Neuronal stem cell (in vitro differentiated cells): ENCODE measurements at regions not wholly inside any gene's neighbourhood (a gene's known extent, or its start where the extent isn't known, plus 50 kb on each side); places are given as distances from the start of the nearest gene placed in this dataset.

ENCODE experiments used
- DNase-seq: peaks from one replicate; pipeline ENCODE4 v3.0.0-alpha.2; 2013; ENCODE audit warnings: low spot score
- H2AFZ ChIP-seq: one replicate; pipeline ENCODE4 v1.6.1; 2013; ENCODE audit warnings: mild to moderate bottlenecking, low read length, inconsistent platforms
- H2AK5ac ChIP-seq: 2 replicates; pipeline ENCODE4 v1.6.1; 2013; ENCODE audit warnings: low read depth, mild to moderate bottlenecking, inconsistent platforms, low read length, moderate library complexity, mixed read lengths
- H2BK120ac ChIP-seq: 2 replicates; pipeline ENCODE4 v1.6.1; 2013; ENCODE audit warnings: low read depth, mild to moderate bottlenecking, inconsistent platforms, low read length, moderate library complexity, mixed read lengths
- H2BK12ac ChIP-seq: one replicate; pipeline ENCODE4 v1.6.1; 2013; ENCODE audit warnings: low read length, inconsistent platforms
- H2BK15ac ChIP-seq: 2 replicates; pipeline ENCODE4 v1.6.1; 2013; ENCODE audit warnings: mild to moderate bottlenecking, low read length, inconsistent platforms, mixed read lengths
- H2BK5ac ChIP-seq: one replicate; pipeline ENCODE4 v1.6.1; 2013; ENCODE audit warnings: inconsistent platforms, mild to moderate bottlenecking, low read length, moderate library complexity
- H3K14ac ChIP-seq: one replicate; pipeline ENCODE4 v1.6.1; 2013; ENCODE audit warnings: low read length, inconsistent platforms
- H3K18ac ChIP-seq: 2 replicates; pipeline ENCODE4 v1.6.1; 2013; ENCODE audit warnings: low read length, inconsistent platforms
- H3K23ac ChIP-seq: 2 replicates; pipeline ENCODE4 v1.6.1; 2013; ENCODE audit warnings: low read depth, mild to moderate bottlenecking, mixed read lengths, low read length, inconsistent platforms; ENCODE audit not compliant: poor library complexity
- H3K27ac ChIP-seq: replicated peaks from 3 replicates; pipeline ENCODE4 v1.5.1; 2013; ENCODE audit warnings: low read length, inconsistent platforms
- H3K27me3 ChIP-seq, 3 experiments: 2 replicates each; pipeline ENCODE4 v1.6.1; 2013; ENCODE audit warnings: low read length in 3 of 3, mild to moderate bottlenecking in 2 of 3, inconsistent platforms in 1 of 3, low read depth in 1 of 3, mixed read lengths in 1 of 3, moderate library complexity in 1 of 3; ENCODE audit not compliant: control insufficient read depth in 3 of 3, insufficient read depth in 3 of 3
- H3K36me3 ChIP-seq, 2 donors: replicated peaks in 1 of 2; 2 replicates each; pipeline ENCODE4 v1.6.1; 2013; ENCODE audit warnings: low read length in 2 of 2; ENCODE audit not compliant: control insufficient read depth in 2 of 2, insufficient read depth in 2 of 2
- H3K4ac ChIP-seq: 2 replicates; pipeline ENCODE4 v1.6.1; 2013; ENCODE audit warnings: inconsistent platforms, mild to moderate bottlenecking, low read length, moderate library complexity
- H3K4me1 ChIP-seq, 2 donors: 1 replicate in 1 of 2; 2 replicates in 1 of 2; pipeline ENCODE4 v1.6.1; 2013; ENCODE audit warnings: low read length in 2 of 2, low read depth in 1 of 2; ENCODE audit not compliant: control insufficient read depth in 2 of 2, insufficient read depth in 1 of 2
- H3K4me2 ChIP-seq: one replicate; pipeline ENCODE4 v1.6.1; 2013; ENCODE audit warnings: mild to moderate bottlenecking, low read length, inconsistent platforms; ENCODE audit not compliant: insufficient read depth, poor library complexity, severe bottlenecking
- H3K4me3 ChIP-seq, 2 donors: 2 replicates each; pipeline ENCODE4 v1.5.1; 2013; ENCODE audit warnings: low read length in 2 of 2, mild to moderate bottlenecking in 2 of 2, inconsistent platforms in 1 of 2, moderate library complexity in 1 of 2
- H3K79me1 ChIP-seq: one replicate; pipeline ENCODE4 v1.6.1; 2013; ENCODE audit warnings: low read depth, mild to moderate bottlenecking, inconsistent platforms, low read length, moderate library complexity
- H3K9ac ChIP-seq: one replicate; pipeline ENCODE4 v1.6.1; 2013; ENCODE audit warnings: mild to moderate bottlenecking, low read depth, low read length, inconsistent platforms; ENCODE audit not compliant: poor library complexity
- H3K9me3 ChIP-seq, 2 donors: replicated peaks in 1 of 2; 2 replicates each; pipeline versions ENCODE3 to v1.6.1; 2013; ENCODE audit warnings: low read length in 2 of 2, mild to moderate bottlenecking in 2 of 2, inconsistent platforms in 1 of 2, low read depth in 1 of 2, mixed read lengths in 1 of 2, moderate library complexity in 1 of 2; ENCODE audit not compliant: control insufficient read depth in 2 of 2, insufficient read depth in 1 of 2
- H4K8ac ChIP-seq: one replicate; pipeline ENCODE4 v1.6.1; 2013; ENCODE audit warnings: low read depth, mild to moderate bottlenecking, inconsistent platforms, low read length, moderate library complexity
- H4K91ac ChIP-seq: one replicate; pipeline ENCODE4 v1.6.1; 2013; ENCODE audit warnings: low read length, low read depth, mild to moderate bottlenecking, inconsistent platforms; ENCODE audit not compliant: poor library complexity
- WGBS, 2 donors: extraction: QIAGEN DNeasy Blood & Tissue Kit; methylation state at CpG; one replicate each; pipeline ENCODE4 v1.1.7; 2013; ENCODE audit warnings: missing lambda C conversion rate in 2 of 2, mixed read lengths in 1 of 2; ENCODE audit not compliant: insufficient read length in 2 of 2, insufficient replicate concordance in 1 of 2; ENCODE audit errors: extremely low coverage in 2 of 2; 5-methylcytosine and 5-hydroxymethylcytosine counted together

DNA sequence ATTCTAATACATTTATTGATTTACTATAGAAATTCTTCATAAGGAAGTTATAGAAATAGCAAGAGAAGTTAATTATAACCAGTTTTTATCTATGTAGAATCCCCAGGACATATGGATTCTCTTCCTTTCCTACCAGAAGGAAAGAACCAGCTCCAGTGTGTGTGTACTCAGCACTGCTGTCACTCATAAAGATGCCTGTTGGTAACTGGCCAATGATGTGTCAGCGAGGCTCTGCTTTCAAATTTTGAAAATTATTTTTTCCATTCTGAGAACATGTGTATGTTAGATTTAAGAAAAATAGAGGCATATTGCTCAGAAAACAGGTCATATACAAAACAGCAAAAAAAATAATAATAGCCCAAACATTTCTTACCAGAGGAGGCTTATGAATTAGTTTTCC, 814.8 kb upstream of the IGFBP7 start:
- Histone ChIP-seq H3K4me1 (no peaks in the 10 kb centered on the region), H3K79me1 (no peaks in the 10 kb centered on the region), H2BK12ac (no peak overlapping the region), H2BK120ac (no peak overlapping the region), H4K91ac (no peak overlapping the region), H4K8ac (no peak overlapping the region), H3K14ac (no peak overlapping the region), H2BK15ac (no peak overlapping the region), H3K18ac (no peak overlapping the region), H3K4ac (no peak overlapping the region), H2BK5ac (no peak overlapping the region), H2AK5ac (no peak overlapping the region), H3K27me3 (no peaks in the 10 kb centered on the region), H2AFZ (no peak overlapping the region), H3K4me3 (no peak overlapping the region), H3K23ac (no peak overlapping the region), H3K36me3 (no peaks in the 10 kb centered on the region), H3K9me3 (no peaks in the 10 kb centered on the region), H3K4me2 (no peak overlapping the region), H3K27ac (no peak overlapping the region), H3K9ac (no peak overlapping the region)
- DNase-seq: no peak
- no CpG with 5 or more reads among the region's 1 CpG for WGBS, 2 donors

DNA sequence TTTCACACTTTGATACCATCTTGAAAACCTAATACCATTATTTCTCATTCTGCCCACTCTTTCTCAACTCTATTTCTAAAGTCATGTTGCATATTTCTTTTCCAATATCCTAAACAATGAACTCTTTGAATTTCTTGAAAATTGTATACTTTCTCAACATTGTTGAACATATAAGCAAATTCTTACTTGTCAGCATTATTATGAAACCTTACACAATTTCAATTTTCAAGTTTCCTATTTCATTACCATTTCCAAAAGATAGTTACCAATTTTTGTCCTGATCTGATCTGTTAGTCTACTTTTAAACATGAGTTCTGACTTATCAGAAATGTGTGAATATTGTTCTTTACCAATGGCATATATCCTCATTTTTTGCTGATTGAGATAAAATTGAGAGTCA, 806.3 kb upstream of the IGFBP7 start:
- H3K9ac ChIP-seq: no peak overlapping the region
- no peak overlapping the region for H3K4ac ChIP-seq
- H2BK12ac ChIP-seq: no peak overlapping the region
- H3K27ac ChIP-seq: no peak overlapping the region
- H3K79me1 ChIP-seq: no peaks in the 10 kb centered on the region
- H3K23ac ChIP-seq: no peak overlapping the region
- no peak overlapping the region for H4K91ac ChIP-seq
- H3K4me2 ChIP-seq: no peak overlapping the region
- H4K8ac ChIP-seq: no peak overlapping the region
- peaks cover 0 to 2% of the 10 kb centered on the region in 2 donors for H3K9me3 ChIP-seq
- no peak overlapping the region for H3K18ac ChIP-seq
- no peak overlapping the region for H2AFZ ChIP-seq
- DNase-seq: no peak
- H3K4me3 ChIP-seq: no peak overlapping the region
- H3K14ac ChIP-seq: no peak overlapping the region
- no peak overlapping the region for H2BK120ac ChIP-seq
- no peak overlapping the region for H2BK5ac ChIP-seq
- H3K27me3 ChIP-seq: no peaks in the 10 kb centered on the region
- H3K4me1 ChIP-seq: no peaks in the 10 kb centered on the region
- no peaks in the 10 kb centered on the region for H3K36me3 ChIP-seq
- no peak overlapping the region for H2BK15ac ChIP-seq
- H2AK5ac ChIP-seq: no peak overlapping the region

DNA sequence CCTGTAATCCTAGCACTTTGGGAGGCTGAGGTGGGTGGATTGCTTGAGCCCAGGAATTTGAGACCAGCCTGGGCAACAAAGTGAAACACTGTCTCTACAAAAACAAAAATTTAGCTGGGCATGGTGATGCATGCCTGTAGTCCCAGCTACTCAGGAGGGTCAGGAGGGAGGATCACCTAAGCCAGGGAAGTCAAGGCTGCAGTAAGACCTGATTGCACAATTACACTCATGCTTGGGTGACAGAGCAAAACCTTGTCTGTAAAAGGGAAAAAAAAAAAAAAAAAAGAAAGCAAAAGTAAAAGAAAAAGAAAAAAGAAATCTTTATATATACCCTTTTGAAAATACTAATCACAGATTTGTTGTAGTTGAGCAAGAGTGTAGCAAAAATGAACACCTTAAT, 801.0 kb upstream of the IGFBP7 start:
- Histone ChIP-seq H3K18ac (no peak overlapping the region), H4K91ac (no peak overlapping the region), H3K9ac (no peak overlapping the region), H3K4ac (no peak overlapping the region), H2AK5ac (no peak overlapping the region), H3K27ac (no peak overlapping the region), H3K79me1 (no peaks in the 10 kb centered on the region), H3K36me3 (no peaks in the 10 kb centered on the region), H3K4me3 (no peak overlapping the region), H3K14ac (no peak overlapping the region), H3K23ac (no peak overlapping the region), H3K27me3 (no peaks in the 10 kb centered on the region), H4K8ac (no peak overlapping the region), H3K9me3 (no peaks in the 10 kb centered on the region), H2BK12ac (no peak overlapping the region), H2BK120ac (no peak overlapping the region), H2AFZ (no peak overlapping the region), H2BK5ac (no peak overlapping the region), H2BK15ac (no peak overlapping the region), H3K4me1 (no peaks in the 10 kb centered on the region), H3K4me2 (no peak overlapping the region)
- DNase-seq: no peak

DNA sequence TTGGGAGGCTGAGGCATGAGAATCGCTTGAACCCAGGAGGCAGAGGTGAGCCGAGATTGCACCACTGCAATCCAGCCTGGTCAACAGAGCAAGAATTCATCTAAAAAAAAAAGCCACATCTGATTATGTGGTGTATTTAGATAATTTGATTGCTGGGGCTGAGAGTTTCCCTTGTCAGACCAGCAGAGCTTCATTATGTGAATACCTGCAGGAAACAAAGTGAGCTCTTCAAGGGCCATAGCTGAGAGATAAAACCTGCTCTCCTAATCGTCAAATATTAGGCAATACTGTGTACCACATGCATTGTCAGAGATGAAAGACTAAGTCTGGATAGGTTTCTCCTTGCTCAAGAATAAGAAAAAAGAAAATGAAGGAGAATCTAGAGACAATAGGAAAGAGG, 800.0 kb upstream of the IGFBP7 start:
- no peak overlapping the region for H3K9ac ChIP-seq
- no peak overlapping the region for H3K4ac ChIP-seq
- no peak overlapping the region for H3K4me2 ChIP-seq
- H3K4me1 ChIP-seq: no peaks in the 10 kb centered on the region
- no peak overlapping the region for H2BK12ac ChIP-seq
- no peak overlapping the region for H3K23ac ChIP-seq
- H2BK120ac ChIP-seq: no peak overlapping the region
- no peak overlapping the region for H2BK15ac ChIP-seq
- H2AFZ ChIP-seq: no peak overlapping the region
- H3K9me3 ChIP-seq: no peaks in the 10 kb centered on the region
- no peak for DNase-seq
- no peaks in the 10 kb centered on the region for H3K79me1 ChIP-seq
- H3K27me3 ChIP-seq: no peaks in the 10 kb centered on the region
- no peak overlapping the region for H2BK5ac ChIP-seq
- no peak overlapping the region for H3K14ac ChIP-seq
- H4K8ac ChIP-seq: no peak overlapping the region
- H3K36me3 ChIP-seq: no peaks in the 10 kb centered on the region
- H3K27ac ChIP-seq: no peak overlapping the region
- H2AK5ac ChIP-seq: no peak overlapping the region
- no peak overlapping the region for H3K18ac ChIP-seq
- no peak overlapping the region for H3K4me3 ChIP-seq
- H4K91ac ChIP-seq: no peak overlapping the region
- no CpG with 5 or more reads among the region's 3 CpGs for WGBS, 2 donors
